ENCODE measurements at regions not wholly inside any gene's neighbourhood (a gene's known extent, or its start where the extent isn't known, plus 50 kb on each side); places are given as distances from the start of the nearest gene placed in this dataset.

- TF ChIP-seq CTCF (IDR thresholded peaks at IDR 0.05) (no peak), EZH2 (IDR thresholded peaks at IDR 0.05; ENCODE audit: borderline replicate concordance, insufficient read depth, low read depth, low read length, poor library complexity, severe bottlenecking) (no peak)
Measured at GRCh38 chr7:91357901-91358300, 93.7 kb downstream of the FZD1 start.
